Transverse colon (tissue), 4 donors: ENCODE measurements at regions not wholly inside any gene's neighbourhood (a gene's known extent, or its start where the extent isn't known, plus 50 kb on each side); places are given as distances from the start of the nearest gene placed in this dataset.

Experiments used
- EP300 ChIP-seq: sonication (generic); formaldehyde crosslinking; IDR thresholded peaks from one replicate; pipeline ENCODE4 v1.6.1; 2017; ENCODE audit warnings: antibody characterized with exemption, low read depth
- POLR2A ChIP-seq: fragments of 450-650 bp; IDR thresholded peaks from one replicate; pipeline ENCODE4 v1.6.1; 2016; ENCODE audit warnings: antibody characterized with exemption, mild to moderate bottlenecking, moderate library complexity
- POLR2AphosphoS5 ChIP-seq, 3 donors: sonication (generic); formaldehyde crosslinking; IDR thresholded peaks; one replicate each; pipeline ENCODE4 v1.6.1; 2016; ENCODE audit warnings: antibody characterized with exemption in 3 of 3
- TF ChIP-seq, protein P1 (sequence below), 5 experiments: fragments of 200-600 bp in 3 of 5; fragments of 450-650 bp in 2 of 5; sonication (generic) in 3 of 5; IDR thresholded peaks; 1 replicate in 2 of 5; 2 replicates in 3 of 5; pipeline ENCODE4 v1.5.1; 2016 to 2017; ENCODE audit warnings: antibody characterized with exemption in 5 of 5, inconsistent platforms in 3 of 5, mild to moderate bottlenecking in 2 of 5, moderate library complexity in 1 of 5

DNA sequence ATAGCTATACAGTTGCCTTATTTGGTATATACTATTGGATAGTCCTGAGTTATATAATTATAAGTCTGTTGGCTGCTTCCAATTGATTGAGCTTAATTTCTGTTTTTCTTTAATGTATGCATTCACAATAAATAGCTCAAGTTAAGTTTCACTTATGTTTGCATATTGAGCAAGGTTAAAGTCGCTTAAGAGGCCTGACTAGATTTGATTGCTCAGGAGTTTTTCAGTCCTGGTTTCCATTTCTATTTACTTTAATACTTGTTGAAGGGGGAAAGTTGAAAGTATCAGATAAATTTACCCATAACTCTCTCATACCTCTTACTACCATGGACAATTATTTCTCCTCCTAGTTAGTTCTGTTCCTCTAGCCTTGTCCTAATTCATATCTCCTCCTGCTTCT is 294.7 kb downstream of the ARL4A start:
- TF ChIP-seq, protein P1, sequence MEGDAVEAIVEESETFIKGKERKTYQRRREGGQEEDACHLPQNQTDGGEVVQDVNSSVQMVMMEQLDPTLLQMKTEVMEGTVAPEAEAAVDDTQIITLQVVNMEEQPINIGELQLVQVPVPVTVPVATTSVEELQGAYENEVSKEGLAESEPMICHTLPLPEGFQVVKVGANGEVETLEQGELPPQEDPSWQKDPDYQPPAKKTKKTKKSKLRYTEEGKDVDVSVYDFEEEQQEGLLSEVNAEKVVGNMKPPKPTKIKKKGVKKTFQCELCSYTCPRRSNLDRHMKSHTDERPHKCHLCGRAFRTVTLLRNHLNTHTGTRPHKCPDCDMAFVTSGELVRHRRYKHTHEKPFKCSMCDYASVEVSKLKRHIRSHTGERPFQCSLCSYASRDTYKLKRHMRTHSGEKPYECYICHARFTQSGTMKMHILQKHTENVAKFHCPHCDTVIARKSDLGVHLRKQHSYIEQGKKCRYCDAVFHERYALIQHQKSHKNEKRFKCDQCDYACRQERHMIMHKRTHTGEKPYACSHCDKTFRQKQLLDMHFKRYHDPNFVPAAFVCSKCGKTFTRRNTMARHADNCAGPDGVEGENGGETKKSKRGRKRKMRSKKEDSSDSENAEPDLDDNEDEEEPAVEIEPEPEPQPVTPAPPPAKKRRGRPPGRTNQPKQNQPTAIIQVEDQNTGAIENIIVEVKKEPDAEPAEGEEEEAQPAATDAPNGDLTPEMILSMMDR (IDR thresholded peaks at IDR 0.05) = no peak
- TF ChIP-seq POLR2A (no peak), EP300 (no peak), POLR2AphosphoS5 (IDR thresholded peaks at IDR 0.05) (no peak)
